HepG2 (cell line): ENCODE measurements at regions not wholly inside any gene's neighbourhood (a gene's known extent, or its start where the extent isn't known, plus 50 kb on each side); places are given as distances from the start of the nearest gene placed in this dataset.

ENCODE experiments used
- ATAC-seq: fragments of 200-7000 bp; cut with Tn5 transposase; 3 replicates; pipeline ENCODE4 v1.9.1; 2020; ENCODE audit warnings: mild to moderate bottlenecking, moderate library complexity
- BruUV-seq: library from RNA; stranded (reverse); fragments of 400-500 nt; replicated peaks from 2 replicates; lab custom pipeline; 2021; lab: Mats Ljungman, UMichigan
- CTCF ChIA-PET: fragments of 300-600 bp; formaldehyde crosslinking; extraction: SDS; loops from one replicate; lab custom pipeline; 2021; ENCODE audit warnings: low total read pairs, inconsistent platforms, low intra/inter-chr PET ratio; lab: Yijun Ruan, JAX
- POLR2A ChIA-PET: fragments of 350-600 bp; sonication (Branson Sonifier 250); formaldehyde crosslinking; loops from one replicate; lab custom pipeline; 2020; ENCODE audit warnings: antibody characterized with exemption, inconsistent platforms; lab: Yijun Ruan, JAX
- DNase-seq: peaks from one replicate; pipeline ENCODE4 v3.0.0-alpha.2; 2015; ENCODE audit warnings: low spot score
- FAIRE-seq: peaks from 3 replicates; lab custom pipeline; 2011; peaks lifted over from hg19 to GRCh38; lab: Jason Lieb, UNC
- H2AFZ ChIP-seq: one replicate; pipeline ENCODE4 v1.6.1; 2011; ENCODE audit warnings: low read length, inconsistent platforms
- H3K27ac ChIP-seq: fragments of 300-600 bp; 3 replicates; pipeline ENCODE4 v1.8.0; 2011; ENCODE audit warnings: mixed run types, mild to moderate bottlenecking, mixed read lengths, low read length, inconsistent platforms; ENCODE audit not compliant: insufficient read depth; ENCODE audit errors: extremely low read length
- H3K27me3 ChIP-seq, 2 experiments: fragments of 200-600 bp in 1 of 2; 2 replicates in 1 of 2; 3 replicates in 1 of 2; pipeline versions ENCODE4 v1.6.0 to v1.8.0; 2011; ENCODE audit warnings: low read length in 2 of 2, mild to moderate bottlenecking in 2 of 2, moderate library complexity in 2 of 2, inconsistent platforms in 1 of 2; ENCODE audit not compliant: insufficient read depth in 2 of 2, control insufficient read depth in 1 of 2
- H3K36me3 ChIP-seq, 2 experiments: fragments of 200-600 bp in 1 of 2; replicated peaks in 1 of 2; 2 replicates in 1 of 2; 3 replicates in 1 of 2; pipeline versions ENCODE4 v1.5.1 to v1.8.0; 2011; ENCODE audit warnings: low read length in 2 of 2, inconsistent platforms in 1 of 2; ENCODE audit not compliant: insufficient read depth in 2 of 2, control insufficient read depth in 1 of 2
- H3K4me1 ChIP-seq: 2 replicates; pipeline ENCODE4 v1.5.1; 2012; ENCODE audit warnings: low read length, inconsistent platforms; ENCODE audit not compliant: insufficient read depth
- H3K4me2 ChIP-seq: 2 replicates; pipeline ENCODE4 v1.6.0; 2011; ENCODE audit warnings: low read depth, low read length, inconsistent platforms
- H3K4me3 ChIP-seq, 3 experiments: fragments of 200-600 bp in 1 of 3; sonication (generic), shearing (Covaris generic) in 1 of 3; replicated peaks in 1 of 3; 2 replicates each; pipeline ENCODE4 v1.5.1; 2011 to 2016; ENCODE audit warnings: low read length in 3 of 3, inconsistent platforms in 2 of 3, low read depth in 2 of 3, mild to moderate bottlenecking in 2 of 3, control low read depth in 1 of 3, mixed read lengths in 1 of 3; ENCODE audit not compliant: insufficient read depth in 1 of 3
- H3K79me2 ChIP-seq: one replicate; pipeline ENCODE4 v1.6.1; 2011; ENCODE audit warnings: low read length, inconsistent platforms; ENCODE audit not compliant: insufficient read depth
- H3K9ac ChIP-seq: 2 replicates; pipeline ENCODE4 v1.6.0; 2011; ENCODE audit warnings: mild to moderate bottlenecking, low read depth, low read length, inconsistent platforms; ENCODE audit not compliant: insufficient read depth
- H3K9me3 ChIP-seq: 2 replicates; pipeline ENCODE4 v1.5.1; 2012; ENCODE audit warnings: mild to moderate bottlenecking, low read length
- H4K20me1 ChIP-seq: 2 replicates; pipeline ENCODE4 v1.6.0; 2011; ENCODE audit warnings: inconsistent platforms, mild to moderate bottlenecking, low read length, moderate library complexity; ENCODE audit not compliant: insufficient read depth
- ADNP ChIP-seq: sonication (generic); formaldehyde crosslinking; IDR thresholded peaks from 2 replicates; pipeline ENCODE4 v1.4.0; 2020; ENCODE audit warnings: missing genetic modification reagents
- AKNA ChIP-seq: sonication (generic); formaldehyde crosslinking; IDR thresholded peaks from 2 replicates; pipeline ENCODE4 v1.4.0; 2020; ENCODE audit warnings: missing genetic modification reagents, borderline replicate concordance
- ELF4 ChIP-seq: sonication (generic); formaldehyde crosslinking; IDR thresholded peaks from 2 replicates; pipeline ENCODE4 v1.5.0; 2020; ENCODE audit warnings: missing genetic modification reagents, mild to moderate bottlenecking, moderate library complexity, borderline replicate concordance
- FOXM1 ChIP-seq: sonication (generic); formaldehyde crosslinking; IDR thresholded peaks from 2 replicates; pipeline ENCODE4 v1.5.0; 2020; ENCODE audit warnings: missing genetic modification reagents
- HDAC6 ChIP-seq: fragments of 200-600 bp; sonication (generic); IDR thresholded peaks from 2 replicates; pipeline ENCODE4 v1.7.0; 2017; ENCODE audit warnings: mild to moderate bottlenecking, antibody characterized with exemption, low read length, low read depth
- KDM6A ChIP-seq: IDR thresholded peaks from 2 replicates; pipeline ENCODE4 v1.6.1; 2016; ENCODE audit warnings: low read depth
- MEF2D ChIP-seq: sonication (generic); formaldehyde crosslinking; IDR thresholded peaks from 2 replicates; pipeline ENCODE4 v1.5.1; 2020; ENCODE audit warnings: mild to moderate bottlenecking, missing genetic modification reagents
- MIER3 ChIP-seq: IDR thresholded peaks from 2 replicates; pipeline ENCODE4 v1.6.1; 2016; ENCODE audit warnings: missing compliant biosample characterization, borderline replicate concordance
- NBN ChIP-seq: fragments of 450-650 bp; conservative IDR thresholded peaks from 2 replicates; pipeline ENCODE4 v1.6.1; 2017
- SP4 ChIP-seq: sonication (generic); formaldehyde crosslinking; IDR thresholded peaks from 2 replicates; pipeline ENCODE4 v1.8.1; 2023; ENCODE audit warnings: mild to moderate bottlenecking, missing genetic modification reagents
- ZBTB3 ChIP-seq: sonication (generic); formaldehyde crosslinking; IDR thresholded peaks from 2 replicates; pipeline ENCODE4 v1.4.0; 2020; ENCODE audit warnings: low read depth, mild to moderate bottlenecking, moderate library complexity, missing genetic modification reagents, borderline replicate concordance
- ZNF260 ChIP-seq: sonication (generic); formaldehyde crosslinking; IDR thresholded peaks from 2 replicates; pipeline ENCODE4 v1.4.0; 2020; ENCODE audit warnings: missing genetic modification reagents, low read depth, mild to moderate bottlenecking, borderline replicate concordance
- ZNF343 ChIP-seq: sonication (generic); formaldehyde crosslinking; IDR thresholded peaks from 2 replicates; pipeline ENCODE4 v1.4.0; 2020; ENCODE audit warnings: mild to moderate bottlenecking, missing genetic modification reagents
- ZNF460 ChIP-seq: sonication (generic); formaldehyde crosslinking; IDR thresholded peaks from 2 replicates; pipeline ENCODE4 v1.5.1; 2020; ENCODE audit warnings: missing genetic modification reagents, mild to moderate bottlenecking, borderline replicate concordance
- ZNF512B ChIP-seq: sonication (generic); formaldehyde crosslinking; IDR thresholded peaks from 2 replicates; pipeline ENCODE4 v1.5.1; 2020; ENCODE audit warnings: missing genetic modification reagents, mild to moderate bottlenecking, borderline replicate concordance
- ZNF672 ChIP-seq: sonication (generic); formaldehyde crosslinking; IDR thresholded peaks from 2 replicates; pipeline ENCODE4 v1.8.1; 2022; ENCODE audit warnings: missing genetic modification reagents
- ZNF720 ChIP-seq: sonication (generic); formaldehyde crosslinking; IDR thresholded peaks from 2 replicates; pipeline ENCODE4 v1.4.0; 2020; ENCODE audit warnings: missing genetic modification reagents
- WGBS: methylation state at CpG from one replicate; pipeline ENCODE4 v1.1.6; 2017; ENCODE audit warnings: low lambda C conversion rate; 5-methylcytosine and 5-hydroxymethylcytosine counted together
- in situ Hi-C: cut with HindIII; loops from 2 replicates; pipeline ENCODE4 v1.10.0; 2017; ENCODE audit warnings: low pct_unique_long_range_greater_than_20kb; ENCODE audit not compliant: extremely low pct_ligation_motif_present
- intact Hi-C: fragments of 100-400 bp; cut with micrococcal nuclease; formaldehyde crosslinking; loops from one replicate; pipeline ENCODE4 v1.10.0; 2022; ENCODE audit not compliant: unreplicated experiment

- WGBS: 0% methylated on average over 1 of the region's 1 CpG
- no peak overlapping the region for H3K4me2 ChIP-seq
- POLR2A ChIA-PET: no interaction called here
- H3K36me3 ChIP-seq: no peaks in the 10 kb centered on the region
- ATAC-seq: no peak
- H3K9me3 ChIP-seq: peaks cover 20% of the 10 kb centered on the region
- CTCF ChIA-PET: no interaction called here
- no peak overlapping the region for H3K9ac ChIP-seq
- H4K20me1 ChIP-seq: no peaks in the 10 kb centered on the region
- no peak overlapping the region for H3K27ac ChIP-seq
- FAIRE-seq: no peak
- TF ChIP-seq ZNF672 (CRISPR knock-in tag) (no peak), ZNF720 (CRISPR knock-in tag) (no peak), MEF2D (CRISPR knock-in tag) (no peak), SP4 (CRISPR knock-in tag) (no peak), ZNF343 (no peak), AKNA (no peak), ZBTB3 (CRISPR knock-in tag) (no peak), FOXM1 (CRISPR knock-in tag) (no peak), ADNP (no peak), ZNF512B (no peak), ELF4 (CRISPR knock-in tag) (no peak), NBN (no peak), KDM6A (CRISPR knock-in tag) (no peak), ZNF460 (CRISPR knock-in tag) (no peak), MIER3 (CRISPR knock-in tag) (no peak), ZNF260 (no peak), HDAC6 (no peak)
- no peaks in the 10 kb centered on the region for H3K27me3 ChIP-seq
- H3K4me1 ChIP-seq: no peaks in the 10 kb centered on the region
- DNase-seq: no peak
- no peak overlapping the region for H2AFZ ChIP-seq
- H3K4me3 ChIP-seq: no peak overlapping the region
- no peaks in the 10 kb centered on the region for H3K79me2 ChIP-seq
- no TSS peak for BruUV-seq
- intact Hi-C loops (no loop called here), in situ Hi-C loops (no loop called here)
Observed at GRCh38 chr20:16917636-16918035, 169.5 kb downstream of the OTOR start.
